Transverse colon (tissue), 4 donors: ENCODE measurements at regions not wholly inside any gene's neighbourhood (a gene's known extent, or its start where the extent isn't known, plus 50 kb on each side); places are given as distances from the start of the nearest gene placed in this dataset.

Experiments
- CTCF ChIP-seq, 5 experiments: fragments of 200-600 bp in 3 of 5; fragments of 450-650 bp in 2 of 5; sonication (generic) in 3 of 5; IDR thresholded peaks; 1 replicate in 2 of 5; 2 replicates in 3 of 5; pipeline ENCODE4 v1.5.1; 2016 to 2017; ENCODE audit warnings: antibody characterized with exemption in 5 of 5, inconsistent platforms in 3 of 5, mild to moderate bottlenecking in 2 of 5, moderate library complexity in 1 of 5
- EP300 ChIP-seq: sonication (generic); formaldehyde crosslinking; IDR thresholded peaks from one replicate; pipeline ENCODE4 v1.6.1; 2017; ENCODE audit warnings: antibody characterized with exemption, low read depth
- POLR2A ChIP-seq: fragments of 450-650 bp; IDR thresholded peaks from one replicate; pipeline ENCODE4 v1.6.1; 2016; ENCODE audit warnings: antibody characterized with exemption, mild to moderate bottlenecking, moderate library complexity
- POLR2AphosphoS5 ChIP-seq, 3 donors: sonication (generic); formaldehyde crosslinking; IDR thresholded peaks; one replicate each; pipeline ENCODE4 v1.6.1; 2016; ENCODE audit warnings: antibody characterized with exemption in 3 of 3

DNA sequence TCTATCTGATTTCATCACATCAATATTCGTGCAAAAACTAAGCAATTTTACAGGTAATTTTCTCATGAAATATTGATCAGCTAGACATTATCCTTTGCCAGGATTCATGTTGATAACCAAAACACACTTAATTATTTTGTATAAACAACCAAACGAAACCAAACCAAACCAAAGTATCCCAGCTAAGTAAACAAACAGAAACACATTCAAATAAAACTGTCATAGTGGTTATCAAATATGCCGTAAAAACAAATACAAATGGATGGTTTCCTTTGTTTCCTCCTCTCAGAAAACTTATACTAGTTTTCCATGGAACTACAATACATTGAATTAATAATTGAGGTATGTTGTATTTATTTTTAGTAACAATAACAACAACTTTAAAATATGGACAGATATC is 777.4 kb downstream of the DSC3 start:
- TF ChIP-seq CTCF (IDR thresholded peaks at IDR 0.05) (no peak), EP300 (no peak), POLR2A (no peak), POLR2AphosphoS5 (IDR thresholded peaks at IDR 0.05) (no peak)
